IPS DF 4.7 (cell line): ENCODE measurements at regions not wholly inside any gene's neighbourhood (a gene's known extent, or its start where the extent isn't known, plus 50 kb on each side); places are given as distances from the start of the nearest gene placed in this dataset.
A peak's percentile ranks its signal among the peaks of the same experiment; 100 is the strongest.

Source experiments
- DNase-seq: peaks from one replicate; pipeline ENCODE4 v3.0.0-alpha.2; 2013; ENCODE audit warnings: low spot score; ENCODE audit errors: extremely low read depth

DNA sequence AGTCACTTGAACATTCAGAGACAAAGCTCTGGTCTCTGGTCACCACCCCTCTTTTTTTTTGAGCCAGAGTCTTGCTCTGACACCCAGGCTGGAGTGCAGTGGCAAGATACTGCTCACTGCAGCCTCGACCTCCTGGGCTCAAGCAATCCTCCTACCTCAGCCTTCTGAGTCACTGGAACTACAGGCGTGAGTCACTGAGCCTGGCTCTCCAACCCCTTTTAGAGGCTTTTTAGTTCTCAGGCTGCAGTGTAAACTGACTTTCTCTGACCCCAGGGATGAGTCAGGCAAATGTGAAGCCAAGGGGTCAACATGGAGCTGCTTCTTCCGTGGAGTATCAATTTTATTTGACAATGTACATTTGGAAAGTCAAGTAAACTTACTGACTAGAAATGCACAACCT, 229.2 kb downstream of the PTTG2 start:
- no peak for DNase-seq

DNA sequence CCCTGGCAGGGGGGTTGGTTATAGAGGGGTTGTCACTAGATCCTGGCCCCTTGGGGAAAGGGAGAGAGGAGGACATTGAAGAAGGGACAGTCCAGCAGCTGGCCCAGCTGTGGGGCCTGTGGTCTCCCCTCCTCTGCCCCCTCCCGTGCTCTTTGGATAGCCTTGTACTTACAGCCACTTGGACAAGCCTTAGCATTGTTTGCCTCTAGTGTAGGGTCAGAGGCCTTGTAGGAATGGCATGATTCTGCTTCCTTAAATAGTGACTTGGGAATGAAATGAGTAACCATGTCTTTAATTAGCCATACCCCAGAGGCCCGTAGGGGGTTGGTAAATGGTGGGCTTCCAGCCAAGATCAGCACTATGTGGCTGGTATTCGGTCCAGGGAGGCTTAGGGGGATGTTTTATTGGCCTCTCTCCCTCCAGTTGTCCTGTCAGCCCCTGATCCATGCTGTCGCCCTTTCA, 230.6 kb downstream of the PTTG2 start:
- DNase-seq, result no peak

DNA sequence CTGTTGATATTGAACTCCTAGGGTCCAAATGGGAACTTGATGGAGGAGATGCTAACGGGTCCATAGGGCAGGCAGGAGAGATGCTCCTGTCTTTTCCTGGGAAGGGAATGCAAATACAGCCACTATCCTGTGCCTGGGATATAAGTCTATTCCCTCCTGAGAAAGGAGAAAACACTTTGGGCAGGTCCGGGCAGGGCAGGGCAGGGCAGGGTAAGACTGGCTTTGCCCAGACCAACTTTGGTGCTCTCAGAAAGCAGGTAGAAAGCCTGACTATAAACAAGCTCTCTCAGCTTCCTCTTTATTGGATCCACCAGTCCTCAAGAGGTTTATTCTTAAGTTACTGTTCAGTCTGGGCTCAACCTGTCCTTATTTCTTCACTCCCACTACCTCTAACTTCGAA, 232.3 kb downstream of the PTTG2 start:
- no peak for DNase-seq

DNA sequence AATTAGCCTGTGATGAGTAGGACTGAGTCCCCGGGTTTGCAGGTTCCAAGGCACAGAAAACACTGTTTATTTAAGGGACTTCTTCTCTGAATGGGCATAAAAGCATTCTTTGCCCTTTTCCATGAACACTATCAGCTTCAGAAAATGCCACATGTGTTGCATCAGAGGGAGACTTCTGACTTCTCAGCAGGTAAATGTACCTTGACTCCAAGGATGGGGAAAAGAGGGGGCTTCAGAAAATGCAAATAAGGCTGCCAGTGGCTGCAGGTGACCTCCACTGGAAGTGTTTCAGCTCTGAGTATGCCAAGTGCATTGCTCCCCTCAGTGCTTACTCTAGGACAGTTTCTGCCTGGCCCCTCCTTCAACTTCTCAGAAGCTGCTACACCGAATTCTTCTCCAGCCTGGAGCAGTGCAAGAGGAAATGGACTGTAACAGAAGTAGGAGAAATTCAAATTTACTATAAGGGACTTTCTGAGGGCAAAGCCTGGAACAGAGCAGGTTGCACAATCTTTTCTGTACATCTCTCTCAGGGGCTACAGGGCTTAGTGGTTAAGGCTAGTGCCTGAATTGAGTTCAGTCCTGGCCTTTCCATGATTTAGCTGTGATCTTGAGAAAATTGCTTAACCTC, 233.2 kb downstream of the PTTG2 start:
- DNase-seq, result no peak

DNA sequence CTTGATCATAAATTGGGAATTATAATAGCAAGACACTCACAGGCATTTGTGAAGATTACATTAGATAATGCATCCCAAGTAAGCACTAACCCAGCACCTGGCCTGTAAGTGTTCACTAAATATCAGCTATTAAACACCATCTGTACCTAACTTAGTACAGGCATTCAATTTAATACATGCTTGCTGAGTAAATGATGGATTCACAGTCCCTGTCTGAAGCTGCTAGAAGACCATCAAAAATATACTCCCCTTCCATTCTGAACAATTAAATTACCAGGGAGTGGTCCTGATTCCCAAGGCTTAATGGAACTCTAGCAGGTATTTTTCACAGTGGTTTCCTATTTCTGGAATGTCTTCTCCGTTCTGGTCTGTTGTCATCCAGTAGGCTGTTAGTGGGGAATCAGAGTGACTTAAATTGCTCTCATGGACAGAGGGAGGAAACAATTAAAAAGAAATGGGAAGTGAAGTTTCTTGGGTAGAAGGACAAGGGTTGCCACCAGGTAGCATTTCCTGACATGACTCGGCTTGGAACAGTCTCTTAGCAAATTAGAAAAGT, 233.9 kb downstream of the PTTG2 start:
- no peak for DNase-seq

DNA sequence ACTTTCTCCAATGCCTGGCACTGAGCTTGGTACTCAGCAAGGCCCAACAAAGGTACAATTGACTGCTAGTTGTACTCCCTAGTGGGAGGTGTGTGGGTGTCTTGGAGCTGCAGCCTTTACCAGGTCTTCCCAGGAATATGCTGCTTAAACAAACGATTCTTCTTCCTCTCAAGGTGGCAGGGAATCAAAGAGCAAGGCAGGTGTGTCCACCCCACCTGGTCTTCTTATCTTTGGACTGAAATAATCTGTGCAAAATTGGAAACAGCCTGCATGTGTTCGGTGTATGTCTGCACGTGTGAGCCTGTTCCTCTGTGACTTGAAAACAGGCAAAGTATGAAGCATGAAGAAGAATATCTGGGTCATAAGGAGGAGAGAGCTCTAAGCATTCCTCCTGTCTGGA, 235.3 kb downstream of the PTTG2 start:
- no peak for DNase-seq

DNA sequence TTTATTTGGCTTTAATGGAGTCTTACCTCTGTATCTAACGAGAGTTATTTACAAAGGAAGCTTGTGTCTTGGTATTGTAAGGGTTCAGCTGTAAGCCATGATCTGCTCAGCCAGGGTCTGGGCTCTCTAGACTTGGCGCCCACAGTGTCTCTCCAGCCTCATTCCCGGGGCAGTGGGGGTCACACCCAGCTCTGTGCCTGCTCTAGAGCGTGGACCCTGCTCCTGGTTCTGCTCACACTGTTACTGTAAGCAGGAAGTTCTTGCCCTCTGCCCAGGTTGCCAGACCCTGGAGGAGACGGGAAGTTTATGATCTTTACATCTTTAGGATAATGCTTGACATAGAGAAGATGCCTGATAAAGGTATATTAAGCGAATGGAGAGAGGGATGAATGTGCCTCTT, 235.7 kb downstream of the PTTG2 start:
- DNase-seq, result no peak

DNA sequence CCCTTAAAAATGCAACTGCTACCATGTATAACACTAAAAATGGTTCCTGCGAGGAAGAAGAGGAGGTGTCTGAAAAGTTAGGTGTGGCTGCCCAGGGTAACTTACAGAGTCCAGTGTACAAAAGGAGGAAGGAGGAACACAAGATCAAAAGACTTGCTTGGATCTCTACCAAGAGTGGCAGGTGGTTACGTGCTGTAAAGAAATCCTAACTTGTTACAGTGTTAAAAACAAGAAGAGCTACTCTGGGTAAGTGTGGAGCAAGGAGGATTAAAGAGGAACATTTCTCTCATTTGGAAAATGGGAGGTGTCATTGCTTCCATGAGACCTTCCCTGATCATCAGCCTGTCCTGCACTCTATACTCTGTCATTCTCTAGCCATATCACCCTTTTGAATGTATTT, 242.0 kb downstream of the PTTG2 start:
- no peak for DNase-seq

DNA sequence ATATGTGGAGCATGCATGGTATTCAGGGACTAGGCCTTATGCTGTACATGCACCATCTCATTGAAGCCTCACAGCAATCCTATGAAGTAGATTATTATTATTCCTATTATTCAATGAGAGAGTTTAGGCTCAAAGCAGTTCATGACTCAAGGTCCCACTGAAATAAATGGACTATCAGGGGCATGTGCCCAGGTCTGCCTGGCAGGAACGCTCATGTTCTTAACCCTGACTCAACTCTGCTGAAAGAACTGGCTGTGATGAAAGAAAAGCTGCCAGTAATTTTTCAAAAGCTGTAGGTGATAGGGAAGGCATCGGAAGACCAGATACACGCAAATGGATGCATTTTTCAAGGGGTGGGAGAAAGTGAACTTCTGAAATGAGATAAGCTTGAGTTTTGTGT, 243.4 kb downstream of the PTTG2 start:
- DNase-seq, result no peak

DNA sequence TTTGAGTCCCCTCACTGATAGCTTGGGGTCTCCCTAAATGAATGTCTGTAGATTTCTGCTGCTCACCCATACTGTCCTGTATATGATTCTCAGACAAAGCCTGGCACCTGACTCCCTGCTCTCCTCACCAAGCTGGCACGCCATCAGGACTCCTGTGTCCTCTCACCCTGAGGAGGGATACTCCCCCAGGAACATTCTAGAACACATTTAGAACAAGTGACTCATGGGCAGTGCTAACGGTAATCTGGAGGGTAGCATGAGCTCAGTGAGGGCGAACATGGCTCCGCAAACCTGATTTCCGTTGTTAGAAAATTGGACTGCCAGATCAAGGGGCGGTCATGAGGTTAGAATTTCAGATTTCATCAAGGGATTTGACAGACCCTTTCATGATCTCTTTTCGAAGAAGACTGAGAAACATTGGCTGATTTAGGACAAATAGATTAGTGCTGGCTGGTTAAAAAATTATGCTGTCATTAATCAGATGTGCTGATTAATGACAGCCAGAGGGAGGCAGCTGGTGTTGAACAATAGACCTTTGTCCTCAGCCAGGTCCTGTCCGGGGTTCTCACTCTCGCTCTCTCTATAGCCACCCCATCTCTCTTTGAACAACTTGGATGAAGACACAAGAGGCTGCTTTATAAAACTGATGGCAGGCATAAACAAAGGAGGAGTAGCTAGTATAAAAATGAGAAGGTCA, 244.3 kb downstream of the PTTG2 start:
- no peak for DNase-seq

DNA sequence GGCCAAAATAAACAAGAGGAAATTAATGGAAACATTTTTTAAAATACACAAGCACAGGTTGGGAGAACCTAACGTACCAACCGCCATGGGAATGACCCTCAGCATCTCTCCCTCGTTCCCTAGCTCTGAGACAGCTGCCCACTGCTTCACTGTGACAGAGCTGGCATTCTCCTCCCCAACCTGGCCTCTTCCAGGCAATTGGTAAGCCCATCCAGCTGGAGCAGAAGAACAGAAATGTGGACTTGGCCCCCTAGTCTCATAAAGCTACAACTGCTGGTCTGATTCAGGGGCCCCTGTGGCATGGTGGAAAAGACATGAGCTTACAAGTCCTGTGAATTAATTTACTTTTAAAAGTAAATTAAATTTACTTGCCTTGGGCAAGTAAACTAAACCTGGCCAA, 245.1 kb downstream of the PTTG2 start:
- no peak for DNase-seq

DNA sequence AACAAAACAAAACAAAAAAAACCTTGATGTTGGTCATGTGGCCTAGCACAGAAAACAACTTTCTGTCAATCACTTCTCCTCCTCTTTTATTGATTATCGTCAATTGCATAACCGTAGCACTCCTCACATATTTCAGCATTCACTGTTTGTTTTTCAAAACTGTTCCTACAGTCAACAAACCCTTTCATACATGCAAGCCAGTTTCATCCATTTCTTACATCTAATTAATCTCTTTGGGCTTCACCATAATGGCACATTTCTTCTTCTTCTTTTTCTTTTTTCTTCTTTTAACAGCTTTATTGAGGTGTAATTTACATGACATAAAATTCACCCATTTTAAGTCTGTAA, 246.9 kb downstream of the PTTG2 start:
- no peak for DNase-seq

DNA sequence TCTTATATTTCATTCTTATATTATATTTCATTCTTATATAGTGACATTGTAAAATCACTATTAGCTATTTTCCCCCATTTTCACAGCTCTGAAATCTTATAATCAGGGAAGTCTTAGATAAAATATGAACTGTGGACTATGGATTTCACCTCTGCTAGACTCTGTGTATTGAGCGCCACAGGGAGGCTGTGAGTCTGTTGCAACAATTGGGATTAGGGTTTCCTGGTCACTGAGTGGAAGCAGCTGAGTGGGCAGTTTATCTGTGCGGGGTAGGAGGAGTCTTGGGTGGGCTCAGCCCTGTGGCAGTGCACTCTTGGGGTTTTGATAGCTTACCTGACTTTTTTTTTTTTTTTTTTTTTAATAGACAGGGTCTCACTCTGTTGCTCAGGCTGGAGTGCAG, 249.5 kb downstream of the PTTG2 start:
- DNase-seq, result no peak

DNA sequence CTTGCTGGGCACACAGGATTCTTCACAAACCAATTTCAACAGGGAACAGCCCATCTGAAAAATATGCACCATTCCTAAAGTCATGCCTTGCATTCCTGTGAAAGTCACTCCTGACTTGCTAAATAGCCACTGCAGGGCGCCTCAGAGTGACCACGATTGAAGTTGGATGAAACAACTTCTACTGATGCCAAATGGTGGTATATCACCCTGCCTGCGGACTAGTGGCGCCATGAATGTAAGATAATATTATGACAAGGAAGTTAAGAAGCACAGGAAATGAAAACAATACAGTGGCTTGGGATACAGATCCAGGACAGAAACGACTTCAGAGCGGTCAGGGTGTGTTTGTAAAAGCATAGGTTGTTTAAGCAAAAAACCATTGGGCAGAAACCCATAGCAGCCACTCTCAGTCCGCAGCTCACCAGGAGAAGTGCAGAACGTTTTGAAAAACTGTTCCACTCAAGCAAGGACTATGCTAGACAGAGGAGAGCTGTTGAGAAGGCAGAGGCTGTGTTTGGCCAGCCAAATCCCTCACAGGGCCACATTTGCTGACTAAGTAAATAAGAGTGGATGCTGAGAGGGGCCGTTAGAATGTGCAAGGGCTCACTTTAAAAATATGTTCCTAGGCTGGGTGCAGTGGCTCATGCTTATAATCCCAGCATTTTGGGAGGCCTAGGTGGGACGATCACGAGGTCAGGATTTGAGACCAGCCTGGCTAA, 250.4 kb downstream of the PTTG2 start:
- DNase-seq, result peak; percentile 5

DNA sequence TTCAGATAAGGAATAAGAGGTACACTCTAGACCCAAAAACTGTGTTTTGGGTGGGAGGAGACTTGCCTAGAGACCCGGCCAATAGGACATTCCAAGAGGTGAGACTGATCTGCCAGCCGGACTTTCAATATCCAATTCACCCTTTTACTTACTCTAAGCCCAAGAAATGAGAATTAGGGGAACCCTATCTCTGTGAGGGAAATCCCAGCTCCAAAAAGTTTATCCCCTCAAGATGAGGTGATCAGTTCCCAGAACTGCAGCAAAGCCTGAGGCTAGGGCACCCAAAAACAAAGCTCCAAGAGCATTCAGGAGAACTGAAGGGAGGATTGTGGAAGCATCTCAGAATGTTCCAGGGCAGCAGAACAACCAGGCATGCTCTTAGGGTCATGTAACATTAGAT, 251.7 kb downstream of the PTTG2 start:
- DNase-seq, result no peak

DNA sequence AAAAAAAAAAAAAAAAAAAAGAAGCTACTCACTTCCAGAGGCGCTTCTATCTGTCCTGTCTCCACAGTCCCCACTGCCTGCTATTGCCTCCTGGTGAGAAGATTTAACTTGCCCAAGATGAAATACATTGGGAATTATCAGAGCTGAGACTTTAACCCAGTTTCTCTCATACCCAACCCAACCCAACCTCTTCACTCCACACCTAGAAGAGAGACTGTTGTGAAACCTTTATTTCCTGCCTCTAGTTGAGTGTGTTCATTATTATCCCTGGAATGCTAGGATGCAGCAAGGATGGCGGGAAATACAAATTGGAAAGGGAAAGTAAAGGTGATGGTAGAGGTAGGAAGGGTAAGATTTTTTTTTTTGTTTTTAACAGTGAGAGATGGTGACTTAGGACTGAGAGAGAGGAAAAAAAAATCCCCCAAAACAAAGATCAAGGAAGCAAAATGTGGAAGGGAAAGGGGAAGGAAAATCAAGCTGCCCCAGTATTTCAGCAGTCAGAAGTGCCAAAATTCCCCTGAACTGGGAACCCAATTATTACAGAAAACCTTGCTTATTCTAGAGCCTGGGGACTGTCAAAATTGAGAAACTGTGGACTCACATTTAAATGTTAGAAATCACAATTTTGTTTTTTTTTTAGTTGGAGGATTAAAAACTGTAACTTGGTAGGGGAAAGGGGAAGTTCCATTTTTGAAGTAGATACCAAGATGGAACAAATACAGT, 253.0 kb downstream of the PTTG2 start:
- no peak for DNase-seq

DNA sequence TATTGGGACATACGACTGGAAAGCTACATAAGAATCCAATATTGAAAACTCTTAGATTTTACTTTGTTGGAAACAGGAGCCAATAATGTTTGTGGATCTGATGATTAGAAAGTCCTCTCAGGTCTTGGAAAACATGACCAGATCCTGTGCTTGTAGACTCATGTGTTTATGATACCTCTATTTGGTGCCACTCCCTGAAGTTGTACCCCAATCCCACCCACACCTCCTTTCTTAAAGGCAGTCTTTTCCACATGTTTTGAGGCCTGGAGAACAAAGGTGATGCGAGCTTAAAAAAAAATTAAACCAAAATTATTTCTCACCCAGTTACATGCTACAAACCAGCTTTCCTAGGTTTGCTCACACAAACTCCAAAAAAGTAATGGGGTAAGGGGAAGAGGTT, 262.7 kb downstream of the PTTG2 start:
- no peak for DNase-seq

DNA sequence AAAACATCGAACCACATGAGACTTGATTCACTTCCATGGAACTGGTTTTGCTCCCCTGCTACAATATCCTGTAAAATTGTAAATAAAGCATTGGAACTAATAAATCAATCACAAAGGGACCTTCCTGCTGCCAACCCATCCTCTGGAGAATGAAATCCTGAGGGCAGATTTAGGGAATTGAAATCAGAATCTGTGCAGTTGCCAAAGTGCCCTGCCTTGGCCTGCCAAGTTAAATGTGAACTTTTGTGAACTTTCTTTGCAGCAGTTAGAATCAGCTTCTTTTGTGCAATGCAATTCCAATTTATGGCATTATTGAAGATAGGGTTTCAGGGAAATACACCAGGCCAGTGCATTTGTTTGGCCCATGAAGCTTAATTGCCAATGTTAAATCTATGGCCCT, 263.1 kb downstream of the PTTG2 start:
- DNase-seq, result no peak

DNA sequence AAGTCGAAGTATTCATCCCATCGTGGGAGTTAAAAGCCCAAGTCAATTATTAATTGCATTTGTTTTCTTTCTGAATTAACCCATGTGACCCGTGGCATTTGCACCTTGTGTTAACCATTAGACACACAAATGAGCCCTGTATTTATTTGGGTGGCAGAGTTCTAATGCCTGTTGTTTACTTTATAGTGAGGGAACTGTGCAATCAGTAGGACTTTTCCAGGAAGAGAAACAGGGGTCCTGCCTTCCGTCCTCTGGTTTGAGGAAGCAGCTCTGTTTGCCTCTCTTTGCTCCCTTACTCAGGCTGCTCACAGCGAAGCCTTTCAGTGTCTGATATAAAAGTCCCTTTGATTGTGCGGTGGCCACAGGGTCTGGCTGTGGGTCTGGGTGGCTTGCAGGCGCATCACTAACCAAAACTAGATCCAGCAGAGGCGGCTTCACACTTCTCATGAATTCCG, 263.6 kb downstream of the PTTG2 start:
- DNase-seq, result no peak

DNA sequence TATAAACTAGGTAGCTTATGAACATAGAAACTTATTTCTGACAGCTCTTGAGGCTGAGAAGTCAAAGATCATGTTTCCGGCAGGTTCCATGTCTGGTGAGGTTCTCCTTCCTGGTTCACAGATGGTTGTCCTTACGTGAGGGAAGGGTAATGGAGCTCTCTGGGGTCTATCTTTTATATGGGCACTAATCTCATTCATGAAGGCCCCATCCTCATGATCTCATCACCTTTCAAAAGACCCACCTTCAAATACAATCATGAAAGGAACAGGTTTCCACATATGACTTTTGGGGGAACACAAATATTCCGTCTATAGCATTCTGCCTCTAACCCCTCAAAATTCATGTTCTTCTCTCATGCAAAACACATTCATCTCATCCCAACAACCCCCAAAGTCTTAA, 264.7 kb downstream of the PTTG2 start:
- no peak for DNase-seq

DNA sequence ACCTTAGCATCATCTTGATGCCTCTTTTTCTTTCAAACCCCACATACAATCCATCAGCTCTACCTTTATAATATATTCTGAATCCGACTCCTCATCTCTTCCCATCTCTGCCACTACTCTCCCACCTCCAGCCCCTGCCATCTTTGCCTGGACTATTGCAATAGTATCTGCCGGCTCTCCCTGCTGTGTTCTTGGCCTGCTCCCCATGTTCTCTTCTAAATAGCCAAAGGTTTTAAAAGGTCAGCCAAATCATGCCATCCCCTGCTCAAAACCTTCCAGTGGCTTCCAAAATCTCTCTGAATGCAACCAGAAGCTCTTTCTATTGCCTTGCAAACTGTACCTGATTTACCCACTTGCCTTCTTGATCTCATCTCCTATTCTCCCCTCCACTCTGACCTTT, 266.0 kb downstream of the PTTG2 start:
- no peak for DNase-seq
